HepG2 (cell line): ENCODE measurements at regions not wholly inside any gene's neighbourhood (a gene's known extent, or its start where the extent isn't known, plus 50 kb on each side); places are given as distances from the start of the nearest gene placed in this dataset.

ENCODE experiments used
- ATAC-seq: fragments of 200-7000 bp; cut with Tn5 transposase; 3 replicates; pipeline ENCODE4 v1.9.1; 2020; ENCODE audit warnings: mild to moderate bottlenecking, moderate library complexity
- BruUV-seq: library from RNA; stranded (reverse); fragments of 400-500 nt; replicated peaks from 2 replicates; lab custom pipeline; 2021; lab: Mats Ljungman, UMichigan
- CTCF ChIA-PET: fragments of 300-600 bp; formaldehyde crosslinking; extraction: SDS; loops from one replicate; lab custom pipeline; 2021; ENCODE audit warnings: low total read pairs, inconsistent platforms, low intra/inter-chr PET ratio; lab: Yijun Ruan, JAX
- POLR2A ChIA-PET: fragments of 350-600 bp; sonication (Branson Sonifier 250); formaldehyde crosslinking; loops from one replicate; lab custom pipeline; 2020; ENCODE audit warnings: antibody characterized with exemption, inconsistent platforms; lab: Yijun Ruan, JAX
- DNase-seq: peaks from one replicate; pipeline ENCODE4 v3.0.0-alpha.2; 2015; ENCODE audit warnings: low spot score
- FAIRE-seq: peaks from 3 replicates; lab custom pipeline; 2011; peaks lifted over from hg19 to GRCh38; lab: Jason Lieb, UNC
- H2AFZ ChIP-seq: one replicate; pipeline ENCODE4 v1.6.1; 2011; ENCODE audit warnings: low read length, inconsistent platforms
- H3K27ac ChIP-seq: fragments of 300-600 bp; 3 replicates; pipeline ENCODE4 v1.8.0; 2011; ENCODE audit warnings: mixed run types, mild to moderate bottlenecking, mixed read lengths, low read length, inconsistent platforms; ENCODE audit not compliant: insufficient read depth; ENCODE audit errors: extremely low read length
- H3K27me3 ChIP-seq, 2 experiments: fragments of 200-600 bp in 1 of 2; 2 replicates in 1 of 2; 3 replicates in 1 of 2; pipeline versions ENCODE4 v1.6.0 to v1.8.0; 2011; ENCODE audit warnings: low read length in 2 of 2, mild to moderate bottlenecking in 2 of 2, moderate library complexity in 2 of 2, inconsistent platforms in 1 of 2; ENCODE audit not compliant: insufficient read depth in 2 of 2, control insufficient read depth in 1 of 2
- H3K36me3 ChIP-seq, 2 experiments: fragments of 200-600 bp in 1 of 2; replicated peaks in 1 of 2; 2 replicates in 1 of 2; 3 replicates in 1 of 2; pipeline versions ENCODE4 v1.5.1 to v1.8.0; 2011; ENCODE audit warnings: low read length in 2 of 2, inconsistent platforms in 1 of 2; ENCODE audit not compliant: insufficient read depth in 2 of 2, control insufficient read depth in 1 of 2
- H3K4me1 ChIP-seq: 2 replicates; pipeline ENCODE4 v1.5.1; 2012; ENCODE audit warnings: low read length, inconsistent platforms; ENCODE audit not compliant: insufficient read depth
- H3K4me2 ChIP-seq: 2 replicates; pipeline ENCODE4 v1.6.0; 2011; ENCODE audit warnings: low read depth, low read length, inconsistent platforms
- H3K4me3 ChIP-seq, 3 experiments: fragments of 200-600 bp in 1 of 3; sonication (generic), shearing (Covaris generic) in 1 of 3; replicated peaks in 1 of 3; 2 replicates each; pipeline ENCODE4 v1.5.1; 2011 to 2016; ENCODE audit warnings: low read length in 3 of 3, inconsistent platforms in 2 of 3, low read depth in 2 of 3, mild to moderate bottlenecking in 2 of 3, control low read depth in 1 of 3, mixed read lengths in 1 of 3; ENCODE audit not compliant: insufficient read depth in 1 of 3
- H3K79me2 ChIP-seq: one replicate; pipeline ENCODE4 v1.6.1; 2011; ENCODE audit warnings: low read length, inconsistent platforms; ENCODE audit not compliant: insufficient read depth
- H3K9ac ChIP-seq: 2 replicates; pipeline ENCODE4 v1.6.0; 2011; ENCODE audit warnings: mild to moderate bottlenecking, low read depth, low read length, inconsistent platforms; ENCODE audit not compliant: insufficient read depth
- H3K9me3 ChIP-seq: 2 replicates; pipeline ENCODE4 v1.5.1; 2012; ENCODE audit warnings: mild to moderate bottlenecking, low read length
- H4K20me1 ChIP-seq: 2 replicates; pipeline ENCODE4 v1.6.0; 2011; ENCODE audit warnings: inconsistent platforms, mild to moderate bottlenecking, low read length, moderate library complexity; ENCODE audit not compliant: insufficient read depth
- JARID2 ChIP-seq: sonication (generic); formaldehyde crosslinking; IDR thresholded peaks from 2 replicates; pipeline ENCODE4 v1.8.1; 2023; ENCODE audit warnings: missing genetic modification reagents, inconsistent platforms; ENCODE audit not compliant: insufficient replicate concordance
- MAFF ChIP-seq: IDR thresholded peaks from 2 replicates; pipeline ENCODE4 v1.6.1; 2011; ENCODE audit warnings: low read depth, low read length, improper control_type of control experiment
- PAX8 ChIP-seq: sonication (generic); formaldehyde crosslinking; IDR thresholded peaks from 2 replicates; pipeline ENCODE4 v1.8.0; 2022; ENCODE audit warnings: mild to moderate bottlenecking, missing genetic modification reagents, borderline replicate concordance
- PHF21A ChIP-seq: sonication (generic); formaldehyde crosslinking; IDR thresholded peaks from 2 replicates; pipeline ENCODE4 v1.5.0; 2020; ENCODE audit warnings: mild to moderate bottlenecking, missing genetic modification reagents
- ZNF282 ChIP-seq: fragments of 450-650 bp; IDR thresholded peaks from 2 replicates; pipeline ENCODE4 v1.6.1; 2018; ENCODE audit not compliant: partially characterized antibody
- ZNF619 ChIP-seq: sonication (generic); formaldehyde crosslinking; IDR thresholded peaks from 2 replicates; pipeline ENCODE4 v1.4.0; 2020; ENCODE audit warnings: mild to moderate bottlenecking, missing genetic modification reagents
- WGBS: methylation state at CpG from one replicate; pipeline ENCODE4 v1.1.6; 2017; ENCODE audit warnings: low lambda C conversion rate; 5-methylcytosine and 5-hydroxymethylcytosine counted together
- in situ Hi-C: cut with HindIII; loops from 2 replicates; pipeline ENCODE4 v1.10.0; 2017; ENCODE audit warnings: low pct_unique_long_range_greater_than_20kb; ENCODE audit not compliant: extremely low pct_ligation_motif_present
- intact Hi-C: fragments of 100-400 bp; cut with micrococcal nuclease; formaldehyde crosslinking; loops from one replicate; pipeline ENCODE4 v1.10.0; 2022; ENCODE audit not compliant: unreplicated experiment
- TF ChIP-seq, protein P1 (sequence below): sonication (generic); formaldehyde crosslinking; IDR thresholded peaks from 2 replicates; pipeline ENCODE4 v1.4.0; 2020; ENCODE audit warnings: missing genetic modification reagents, borderline replicate concordance
- TF ChIP-seq, protein P2 (sequence below): sonication (generic); formaldehyde crosslinking; IDR thresholded peaks from 2 replicates; pipeline ENCODE4 v1.8.1; 2023; ENCODE audit warnings: missing genetic modification reagents, inconsistent platforms, borderline replicate concordance

DNA sequence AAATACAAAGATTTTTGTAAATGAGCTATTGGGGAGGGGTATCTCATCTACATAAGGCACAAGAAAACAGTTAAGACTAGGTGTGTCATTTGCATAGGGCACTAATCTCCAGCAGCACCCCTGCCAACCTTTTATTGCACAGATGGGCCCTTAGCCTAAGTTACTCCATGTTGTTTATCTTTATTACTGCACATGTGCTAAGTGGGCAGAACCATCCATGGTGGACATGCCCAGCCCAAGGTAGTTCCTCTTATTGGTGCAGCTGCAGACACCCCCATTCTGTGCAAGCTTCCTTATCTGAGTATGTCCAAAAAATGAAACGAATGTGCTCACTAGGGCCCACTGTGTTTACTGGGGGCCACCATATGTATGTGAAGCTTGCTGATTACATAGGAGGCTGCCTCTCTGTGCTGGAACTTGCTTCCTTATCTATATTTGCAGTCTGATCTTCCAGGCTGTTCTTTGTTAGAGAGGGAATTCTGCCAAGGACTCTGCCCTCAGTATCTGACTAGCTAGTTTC, 77.3 kb upstream of the NEK7 start (continued):
- TF ChIP-seq, protein P1, sequence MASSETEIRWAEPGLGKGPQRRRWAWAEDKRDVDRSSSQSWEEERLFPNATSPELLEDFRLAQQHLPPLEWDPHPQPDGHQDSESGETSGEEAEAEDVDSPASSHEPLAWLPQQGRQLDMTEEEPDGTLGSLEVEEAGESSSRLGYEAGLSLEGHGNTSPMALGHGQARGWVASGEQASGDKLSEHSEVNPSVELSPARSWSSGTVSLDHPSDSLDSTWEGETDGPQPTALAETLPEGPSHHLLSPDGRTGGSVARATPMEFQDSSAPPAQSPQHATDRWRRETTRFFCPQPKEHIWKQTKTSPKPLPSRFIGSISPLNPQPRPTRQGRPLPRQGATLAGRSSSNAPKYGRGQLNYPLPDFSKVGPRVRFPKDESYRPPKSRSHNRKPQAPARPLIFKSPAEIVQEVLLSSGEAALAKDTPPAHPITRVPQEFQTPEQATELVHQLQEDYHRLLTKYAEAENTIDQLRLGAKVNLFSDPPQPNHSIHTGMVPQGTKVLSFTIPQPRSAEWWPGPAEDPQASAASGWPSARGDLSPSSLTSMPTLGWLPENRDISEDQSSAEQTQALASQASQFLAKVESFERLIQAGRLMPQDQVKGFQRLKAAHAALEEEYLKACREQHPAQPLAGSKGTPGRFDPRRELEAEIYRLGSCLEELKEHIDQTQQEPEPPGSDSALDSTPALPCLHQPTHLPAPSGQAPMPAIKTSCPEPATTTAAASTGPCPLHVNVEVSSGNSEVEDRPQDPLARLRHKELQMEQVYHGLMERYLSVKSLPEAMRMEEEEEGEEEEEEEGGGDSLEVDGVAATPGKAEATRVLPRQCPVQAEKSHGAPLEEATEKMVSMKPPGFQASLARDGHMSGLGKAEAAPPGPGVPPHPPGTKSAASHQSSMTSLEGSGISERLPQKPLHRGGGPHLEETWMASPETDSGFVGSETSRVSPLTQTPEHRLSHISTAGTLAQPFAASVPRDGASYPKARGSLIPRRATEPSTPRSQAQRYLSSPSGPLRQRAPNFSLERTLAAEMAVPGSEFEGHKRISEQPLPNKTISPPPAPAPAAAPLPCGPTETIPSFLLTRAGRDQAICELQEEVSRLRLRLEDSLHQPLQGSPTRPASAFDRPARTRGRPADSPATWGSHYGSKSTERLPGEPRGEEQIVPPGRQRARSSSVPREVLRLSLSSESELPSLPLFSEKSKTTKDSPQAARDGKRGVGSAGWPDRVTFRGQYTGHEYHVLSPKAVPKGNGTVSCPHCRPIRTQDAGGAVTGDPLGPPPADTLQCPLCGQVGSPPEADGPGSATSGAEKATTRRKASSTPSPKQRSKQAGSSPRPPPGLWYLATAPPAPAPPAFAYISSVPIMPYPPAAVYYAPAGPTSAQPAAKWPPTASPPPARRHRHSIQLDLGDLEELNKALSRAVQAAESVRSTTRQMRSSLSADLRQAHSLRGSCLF (CRISPR knock-in tag): no peak
- no peak for TF ChIP-seq PHF21A (CRISPR knock-in tag)

DNA sequence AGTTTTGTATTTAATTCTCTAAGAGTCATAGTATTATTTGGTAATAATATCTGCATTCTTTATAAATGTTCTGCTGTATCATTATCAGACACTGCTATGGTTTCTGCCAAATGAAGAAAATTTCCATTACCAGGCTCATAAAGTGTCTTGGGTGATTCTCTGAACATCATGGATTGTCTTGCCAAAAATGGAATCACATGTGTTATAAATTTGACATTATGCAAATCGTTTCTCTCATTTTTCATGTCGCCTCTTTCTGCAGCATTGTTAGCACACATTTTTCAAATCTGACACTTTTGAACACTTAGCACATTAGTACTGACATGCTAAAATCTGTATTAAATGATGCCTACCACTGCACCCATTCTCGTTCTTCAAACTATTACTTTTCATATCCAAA, 74.2 kb upstream of the NEK7 start:
- H3K4me3 ChIP-seq: no peak overlapping the region
- no peak overlapping the region for H2AFZ ChIP-seq
- ChIA-PET POLR2A (no interaction called here), CTCF (no interaction called here)
- FAIRE-seq (no peak), DNase-seq (no peak), ATAC-seq (no peak)
- H3K9me3 ChIP-seq: no peaks in the 10 kb centered on the region
- in situ Hi-C loops (loop anchor here (25.0 kb wide), 2 partner anchors 380 to 605 kb away; no protein-coding TSS in a partner anchor), intact Hi-C loops (loop anchor here (10.0 kb wide), 1 partner anchor 192 kb away; no protein-coding TSS in a partner anchor)
- WGBS: 19% methylated on average over 3 of the region's 3 CpGs
- H3K27me3 ChIP-seq: no peaks in the 10 kb centered on the region
- BruUV-seq: no TSS peak
- H3K4me1 ChIP-seq: peaks cover 8% of the 10 kb centered on the region
- H3K4me2 ChIP-seq: no peak overlapping the region
- no peaks in the 10 kb centered on the region for H4K20me1 ChIP-seq
- H3K27ac ChIP-seq: no peak overlapping the region
- no peaks in the 10 kb centered on the region for H3K36me3 ChIP-seq
- TF ChIP-seq ZNF619 (no peak), JARID2 (CRISPR knock-in tag) (no peak), PAX8 (no peak), ZNF282 (no peak), MAFF (no peak)
- TF ChIP-seq, protein P2, sequence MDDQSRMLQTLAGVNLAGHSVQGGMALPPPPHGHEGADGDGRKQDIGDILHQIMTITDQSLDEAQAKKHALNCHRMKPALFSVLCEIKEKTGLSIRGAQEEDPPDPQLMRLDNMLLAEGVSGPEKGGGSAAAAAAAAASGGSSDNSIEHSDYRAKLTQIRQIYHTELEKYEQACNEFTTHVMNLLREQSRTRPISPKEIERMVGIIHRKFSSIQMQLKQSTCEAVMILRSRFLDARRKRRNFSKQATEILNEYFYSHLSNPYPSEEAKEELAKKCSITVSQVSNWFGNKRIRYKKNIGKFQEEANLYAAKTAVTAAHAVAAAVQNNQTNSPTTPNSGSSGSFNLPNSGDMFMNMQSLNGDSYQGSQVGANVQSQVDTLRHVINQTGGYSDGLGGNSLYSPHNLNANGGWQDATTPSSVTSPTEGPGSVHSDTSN (CRISPR knock-in tag): no peak
- no peak overlapping the region for H3K9ac ChIP-seq
- no peaks in the 10 kb centered on the region for H3K79me2 ChIP-seq
